PC-3 (cell line): ENCODE measurements at regions not wholly inside any gene's neighbourhood (a gene's known extent, or its start where the extent isn't known, plus 50 kb on each side); places are given as distances from the start of the nearest gene placed in this dataset.

Experiments
- ATAC-seq: fragments of 200-7000 bp; cut with Tn5 transposase; 2 replicates; pipeline ENCODE4 v1.9.1; 2020; ENCODE audit warnings: mild to moderate bottlenecking, moderate library complexity
- BruUV-seq: library from RNA; stranded (reverse); fragments of 400-500 nt; replicated peaks from 2 replicates; lab custom pipeline; 2021; lab: Mats Ljungman, UMichigan
- CTCF ChIA-PET: fragments of 300-600 bp; sonication (Branson Sonifier 250); formaldehyde crosslinking; loops from one replicate; lab custom pipeline; 2022; ENCODE audit warnings: antibody characterized with exemption; lab: Charles Lee
- POLR2A ChIA-PET: fragments of 300-600 bp; sonication (Branson Sonifier 250); formaldehyde crosslinking; loops from one replicate; lab custom pipeline; 2022; ENCODE audit warnings: antibody characterized with exemption; ENCODE audit not compliant: unreplicated experiment; lab: Charles Lee
- DNase-seq: peaks from one replicate; pipeline ENCODE4 v3.0.0-alpha.2; 2015
- H2AFZ ChIP-seq: fragments of 300-600 bp; sonication (generic); 2 replicates; pipeline ENCODE4 v1.6.0; 2016; ENCODE audit warnings: antibody characterized with exemption, low read length
- H3F3A ChIP-seq: fragments of 300-600 bp; sonication (generic); one replicate; pipeline ENCODE4 v1.6.0; 2017; ENCODE audit warnings: antibody characterized with exemption, low read length, control low read depth, mild to moderate bottlenecking; ENCODE audit not compliant: unreplicated experiment
- H3K27ac ChIP-seq: fragments of 300-600 bp; sonication (generic); 2 replicates; pipeline ENCODE4 v1.5.1; 2016; ENCODE audit warnings: mild to moderate bottlenecking, low read length
- H3K27me3 ChIP-seq: fragments of 300-600 bp; sonication (generic); 2 replicates; pipeline ENCODE4 v1.6.1; 2016; ENCODE audit warnings: low read length, mixed read lengths
- H3K36me3 ChIP-seq: fragments of 300-600 bp; sonication (generic); 2 replicates; pipeline ENCODE4 v1.6.1; 2016; ENCODE audit warnings: low read depth, mixed run types, low read length, mixed read lengths
- H3K4me1 ChIP-seq: fragments of 300-600 bp; sonication (generic); 2 replicates; pipeline ENCODE4 v1.5.1; 2016; ENCODE audit warnings: low read length; ENCODE audit not compliant: insufficient read depth
- H3K4me2 ChIP-seq: fragments of 300-600 bp; sonication (generic); 2 replicates; pipeline ENCODE4 v1.6.0; 2016; ENCODE audit warnings: low read length
- H3K4me3 ChIP-seq: fragments of 300-600 bp; sonication (generic); 2 replicates; pipeline ENCODE4 v1.5.1; 2016; ENCODE audit warnings: mild to moderate bottlenecking, low read length, mixed read lengths
- H3K79me2 ChIP-seq: fragments of 300-600 bp; sonication (generic); 2 replicates; pipeline ENCODE4 v1.6.1; 2017; ENCODE audit warnings: low read length, mixed read lengths
- H3K9ac ChIP-seq: fragments of 300-600 bp; sonication (generic); 2 replicates; pipeline ENCODE4 v1.6.0; 2016; ENCODE audit warnings: mild to moderate bottlenecking, low read length
- H3K9me2 ChIP-seq: fragments of 300-600 bp; sonication (generic); replicated peaks from 2 replicates; pipeline ENCODE4 v1.6.1; 2016; ENCODE audit warnings: mixed run types, low read length, mixed read lengths
- H3K9me3 ChIP-seq: fragments of 300-600 bp; sonication (generic); 2 replicates; pipeline ENCODE4 v1.6.1; 2016; ENCODE audit warnings: low read length, mixed read lengths
- H4K20me1 ChIP-seq: fragments of 300-600 bp; sonication (generic); 2 replicates; pipeline ENCODE4 v1.6.1; 2016; ENCODE audit warnings: low read length, mixed read lengths
- CTCF ChIP-seq: fragments of 300-600 bp; sonication (generic); conservative IDR thresholded peaks from 2 replicates; pipeline ENCODE4 v1.5.1; 2017; ENCODE audit warnings: antibody characterized with exemption, low read depth, mild to moderate bottlenecking, low read length
- EZH2 ChIP-seq: fragments of 300-600 bp; sonication (generic); IDR thresholded peaks from one replicate; pipeline ENCODE4 v1.6.1; 2017; ENCODE audit warnings: antibody characterized with exemption, mild to moderate bottlenecking, low read length; ENCODE audit not compliant: unreplicated experiment
- EZH2phosphoT487 ChIP-seq: fragments of 300-600 bp; sonication (generic); IDR thresholded peaks from 2 replicates; pipeline ENCODE4 v1.6.1; 2018; ENCODE audit warnings: mild to moderate bottlenecking, antibody characterized with exemption, low read length, borderline replicate concordance
- intact Hi-C: fragments of 100-400 bp; cut with micrococcal nuclease; formaldehyde crosslinking; loops from 2 replicates; pipeline ENCODE4 v1.9.0; 2023

- ATAC-seq: no peak
- TF ChIP-seq CTCF (no peak), EZH2 (no peak), EZH2phosphoT487 (no peak)
- BruUV-seq: no TSS peak
These were observed 352.2 kb upstream of the MAGEB16 start for GRCh38 chrX:35445912-35446311.

GRCh38 chrX:35456891-35457290 lies 341.3 kb upstream of the MAGEB16 start:
- DNase-seq: no peak
- no peaks in the 10 kb centered on the region for H3K9me2 ChIP-seq
- intact Hi-C loops: no loop called here
- POLR2A ChIA-PET: no interaction called here
- H3K4me3 ChIP-seq: no peak overlapping the region
- no peaks in the 10 kb centered on the region for H3F3A ChIP-seq
- H3K27me3 ChIP-seq: no peaks in the 10 kb centered on the region
- no peak overlapping the region for H3K4me2 ChIP-seq
- CTCF ChIA-PET: no interaction called here
- no peak for ATAC-seq
- H2AFZ ChIP-seq: no peak overlapping the region
- H3K4me1 ChIP-seq: no peaks in the 10 kb centered on the region
- H3K27ac ChIP-seq: no peak overlapping the region
- no peaks in the 10 kb centered on the region for H3K9me3 ChIP-seq
- no peak for TF ChIP-seq EZH2phosphoT487
- no peak for TF ChIP-seq EZH2
- no peaks in the 10 kb centered on the region for H3K36me3 ChIP-seq
- H3K9ac ChIP-seq: no peak overlapping the region
- no peaks in the 10 kb centered on the region for H4K20me1 ChIP-seq
- no TSS peak for BruUV-seq
- no peaks in the 10 kb centered on the region for H3K79me2 ChIP-seq

More at GRCh38 chrX:35445912-35446311, 352.2 kb upstream of the MAGEB16 start:
- CTCF ChIA-PET: no interaction called here
- Histone ChIP-seq H3K27ac (no peak overlapping the region), H2AFZ (no peak overlapping the region), H3K36me3 (no peaks in the 10 kb centered on the region), H4K20me1 (no peaks in the 10 kb centered on the region), H3K27me3 (no peaks in the 10 kb centered on the region), H3K4me1 (no peaks in the 10 kb centered on the region), H3F3A (no peaks in the 10 kb centered on the region), H3K9ac (no peak overlapping the region), H3K4me3 (no peak overlapping the region), H3K79me2 (no peaks in the 10 kb centered on the region), H3K9me2 (no peaks in the 10 kb centered on the region), H3K9me3 (no peaks in the 10 kb centered on the region), H3K4me2 (no peak overlapping the region)
- no peak for DNase-seq
- POLR2A ChIA-PET: no interaction called here
- intact Hi-C loops: no loop called here

GRCh38 chrX:35458142-35458541 lies 340.0 kb upstream of the MAGEB16 start:
- Histone ChIP-seq H3K9me3 (no peaks in the 10 kb centered on the region), H3K27ac (no peak overlapping the region), H3K4me1 (no peaks in the 10 kb centered on the region), H3K36me3 (no peaks in the 10 kb centered on the region), H3F3A (no peaks in the 10 kb centered on the region), H3K4me3 (no peak overlapping the region), H3K9ac (no peak overlapping the region), H3K27me3 (no peaks in the 10 kb centered on the region), H3K4me2 (no peak overlapping the region), H2AFZ (no peak overlapping the region), H3K9me2 (no peaks in the 10 kb centered on the region), H3K79me2 (no peaks in the 10 kb centered on the region), H4K20me1 (no peaks in the 10 kb centered on the region)
- POLR2A ChIA-PET: no interaction called here
- CTCF ChIA-PET: no interaction called here
- DNase-seq (no peak), ATAC-seq (no peak)
- intact Hi-C loops: no loop called here
- no peak for TF ChIP-seq EZH2phosphoT487
- TF ChIP-seq CTCF: no peak
- TF ChIP-seq EZH2: no peak
- no TSS peak for BruUV-seq
